ENCODE measurements at regions not wholly inside any gene's neighbourhood (a gene's known extent, or its start where the extent isn't known, plus 50 kb on each side); places are given as distances from the start of the nearest gene placed in this dataset.

- no peaks in the 10 kb centered on the region for H3K9me3 ChIP-seq (ENCODE audit: control insufficient read depth, insufficient read depth, low read depth, low read length)
- H3K36me3 ChIP-seq (ENCODE audit: control insufficient read depth, insufficient read depth, low read length): no peaks in the 10 kb centered on the region
- ChIA-PET CTCF (no interaction called here), POLR2A (no interaction called here)
- H3K4me1 ChIP-seq (ENCODE audit: control insufficient read depth, insufficient read depth, low read length): no peaks in the 10 kb centered on the region
- no peak overlapping the region for H3K27ac ChIP-seq (ENCODE audit: low read length)
- no peaks in the 10 kb centered on the region for H3K27me3 ChIP-seq (ENCODE audit: control insufficient read depth, insufficient read depth, low read length)
- DNase-seq (ENCODE audit: low read depth, low spot score) (no peak), ATAC-seq (no peak)
- BruUV-seq (replicated peaks): no TSS peak
- no peak for TF ChIP-seq POLR2AphosphoS5 (IDR thresholded peaks at IDR 0.05; ENCODE audit: low read depth, low read length)
- TF ChIP-seq TCF7L2 (IDR thresholded peaks at IDR 0.05; ENCODE audit: low read depth, low read length): no peak
- intact Hi-C loops (cut with micrococcal nuclease; ENCODE audit: unreplicated experiment) (no loop called here), in situ Hi-C loops (cut with HindIII; ENCODE audit: low pct_unique_long_range_greater_than_20kb, low sequenced_read_pairs) (no loop called here)
- no peak overlapping the region for H3K4me3 ChIP-seq (ENCODE audit: low read depth in 2 of 2, low read length in 2 of 2)
Observed at GRCh38 chr14:27015065-27015464, 417.2 kb upstream of the NOVA1 start.

DNA sequence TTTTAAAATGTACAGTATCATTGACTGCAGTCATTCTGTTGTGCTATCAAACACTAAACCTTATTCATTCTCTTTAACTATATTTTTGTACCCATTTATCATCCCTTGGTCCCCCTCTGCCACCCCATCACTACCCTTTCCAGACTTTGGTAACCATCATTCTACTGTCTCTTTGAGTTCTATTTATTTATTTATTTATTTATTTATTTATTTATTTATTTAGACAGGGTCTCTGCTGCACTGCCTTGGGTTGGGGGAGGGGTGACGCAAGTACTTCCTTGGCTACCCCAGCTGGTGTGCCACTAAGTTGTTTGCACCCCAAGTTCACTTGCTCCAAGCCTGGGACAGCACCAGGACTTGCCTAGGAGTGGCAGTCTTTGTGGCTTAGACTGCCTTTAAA, 427.8 kb upstream of the NOVA1 start:
- intact Hi-C loops (cut with micrococcal nuclease; ENCODE audit: unreplicated experiment) (no loop called here), in situ Hi-C loops (cut with HindIII; ENCODE audit: low pct_unique_long_range_greater_than_20kb, low sequenced_read_pairs) (no loop called here)
- no peak overlapping the region for H3K27ac ChIP-seq (ENCODE audit: low read length)
- ATAC-seq (no peak), DNase-seq (ENCODE audit: low read depth, low spot score) (no peak)
- no peak overlapping the region for H3K4me3 ChIP-seq (ENCODE audit: low read depth in 2 of 2, low read length in 2 of 2)
- no peaks in the 10 kb centered on the region for H3K9me3 ChIP-seq (ENCODE audit: control insufficient read depth, insufficient read depth, low read depth, low read length)
- no peaks in the 10 kb centered on the region for H3K36me3 ChIP-seq (ENCODE audit: control insufficient read depth, insufficient read depth, low read length)
- H3K4me1 ChIP-seq (ENCODE audit: control insufficient read depth, insufficient read depth, low read length): no peaks in the 10 kb centered on the region
- no TSS peak for BruUV-seq (replicated peaks)
- ChIA-PET POLR2A (no interaction called here), CTCF (no interaction called here)
- TF ChIP-seq, protein P1, sequence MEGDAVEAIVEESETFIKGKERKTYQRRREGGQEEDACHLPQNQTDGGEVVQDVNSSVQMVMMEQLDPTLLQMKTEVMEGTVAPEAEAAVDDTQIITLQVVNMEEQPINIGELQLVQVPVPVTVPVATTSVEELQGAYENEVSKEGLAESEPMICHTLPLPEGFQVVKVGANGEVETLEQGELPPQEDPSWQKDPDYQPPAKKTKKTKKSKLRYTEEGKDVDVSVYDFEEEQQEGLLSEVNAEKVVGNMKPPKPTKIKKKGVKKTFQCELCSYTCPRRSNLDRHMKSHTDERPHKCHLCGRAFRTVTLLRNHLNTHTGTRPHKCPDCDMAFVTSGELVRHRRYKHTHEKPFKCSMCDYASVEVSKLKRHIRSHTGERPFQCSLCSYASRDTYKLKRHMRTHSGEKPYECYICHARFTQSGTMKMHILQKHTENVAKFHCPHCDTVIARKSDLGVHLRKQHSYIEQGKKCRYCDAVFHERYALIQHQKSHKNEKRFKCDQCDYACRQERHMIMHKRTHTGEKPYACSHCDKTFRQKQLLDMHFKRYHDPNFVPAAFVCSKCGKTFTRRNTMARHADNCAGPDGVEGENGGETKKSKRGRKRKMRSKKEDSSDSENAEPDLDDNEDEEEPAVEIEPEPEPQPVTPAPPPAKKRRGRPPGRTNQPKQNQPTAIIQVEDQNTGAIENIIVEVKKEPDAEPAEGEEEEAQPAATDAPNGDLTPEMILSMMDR (IDR thresholded peaks at IDR 0.05): no peak
- TF ChIP-seq SIN3A (IDR thresholded peaks at IDR 0.05; ENCODE audit: borderline replicate concordance, insufficient read depth, low read depth, low read length) (no peak), POLR2AphosphoS5 (IDR thresholded peaks at IDR 0.05; ENCODE audit: low read depth, low read length) (no peak), TCF7L2 (IDR thresholded peaks at IDR 0.05; ENCODE audit: low read depth, low read length) (no peak)
- TF ChIP-seq, protein P2, sequence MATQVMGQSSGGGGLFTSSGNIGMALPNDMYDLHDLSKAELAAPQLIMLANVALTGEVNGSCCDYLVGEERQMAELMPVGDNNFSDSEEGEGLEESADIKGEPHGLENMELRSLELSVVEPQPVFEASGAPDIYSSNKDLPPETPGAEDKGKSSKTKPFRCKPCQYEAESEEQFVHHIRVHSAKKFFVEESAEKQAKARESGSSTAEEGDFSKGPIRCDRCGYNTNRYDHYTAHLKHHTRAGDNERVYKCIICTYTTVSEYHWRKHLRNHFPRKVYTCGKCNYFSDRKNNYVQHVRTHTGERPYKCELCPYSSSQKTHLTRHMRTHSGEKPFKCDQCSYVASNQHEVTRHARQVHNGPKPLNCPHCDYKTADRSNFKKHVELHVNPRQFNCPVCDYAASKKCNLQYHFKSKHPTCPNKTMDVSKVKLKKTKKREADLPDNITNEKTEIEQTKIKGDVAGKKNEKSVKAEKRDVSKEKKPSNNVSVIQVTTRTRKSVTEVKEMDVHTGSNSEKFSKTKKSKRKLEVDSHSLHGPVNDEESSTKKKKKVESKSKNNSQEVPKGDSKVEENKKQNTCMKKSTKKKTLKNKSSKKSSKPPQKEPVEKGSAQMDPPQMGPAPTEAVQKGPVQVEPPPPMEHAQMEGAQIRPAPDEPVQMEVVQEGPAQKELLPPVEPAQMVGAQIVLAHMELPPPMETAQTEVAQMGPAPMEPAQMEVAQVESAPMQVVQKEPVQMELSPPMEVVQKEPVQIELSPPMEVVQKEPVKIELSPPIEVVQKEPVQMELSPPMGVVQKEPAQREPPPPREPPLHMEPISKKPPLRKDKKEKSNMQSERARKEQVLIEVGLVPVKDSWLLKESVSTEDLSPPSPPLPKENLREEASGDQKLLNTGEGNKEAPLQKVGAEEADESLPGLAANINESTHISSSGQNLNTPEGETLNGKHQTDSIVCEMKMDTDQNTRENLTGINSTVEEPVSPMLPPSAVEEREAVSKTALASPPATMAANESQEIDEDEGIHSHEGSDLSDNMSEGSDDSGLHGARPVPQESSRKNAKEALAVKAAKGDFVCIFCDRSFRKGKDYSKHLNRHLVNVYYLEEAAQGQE (IDR thresholded peaks at IDR 0.05; ENCODE audit: insufficient read depth in 1 of 2, low read depth in 2 of 2, low read length in 1 of 2): no peak
- no peaks in the 10 kb centered on the region for H3K27me3 ChIP-seq (ENCODE audit: control insufficient read depth, insufficient read depth, low read length)

DNA sequence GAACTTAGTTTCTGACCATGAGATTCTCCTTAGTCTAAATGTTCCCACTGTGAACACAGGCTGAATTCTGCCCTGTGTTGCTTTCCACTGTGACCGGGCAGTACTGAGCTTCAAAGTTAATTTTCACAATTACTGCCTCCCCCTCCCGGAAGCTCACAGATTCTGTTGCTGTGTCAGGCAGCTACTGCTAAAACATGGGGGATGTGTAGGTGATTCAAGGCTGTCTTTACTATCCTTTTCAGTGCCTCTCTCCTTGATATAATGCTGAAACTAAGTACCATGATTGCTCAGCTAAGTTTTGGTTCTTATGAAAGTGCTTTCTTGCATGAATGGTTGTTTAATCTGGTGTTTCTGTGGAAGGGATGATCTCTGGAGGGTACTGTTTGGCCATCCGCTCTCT, 428.3 kb upstream of the NOVA1 start:
- TF ChIP-seq SIN3A (IDR thresholded peaks at IDR 0.05; ENCODE audit: borderline replicate concordance, insufficient read depth, low read depth, low read length) (no peak), POLR2AphosphoS5 (IDR thresholded peaks at IDR 0.05; ENCODE audit: low read depth, low read length) (no peak)
- TF ChIP-seq, protein P2 (IDR thresholded peaks at IDR 0.05; ENCODE audit: insufficient read depth in 1 of 2, low read depth in 2 of 2, low read length in 1 of 2): no peak
- TF ChIP-seq, protein P1 (IDR thresholded peaks at IDR 0.05): no peak
- ATAC-seq: no peak
- CTCF ChIA-PET: no interaction called here
- POLR2A ChIA-PET: no interaction called here
- intact Hi-C loops (cut with micrococcal nuclease; ENCODE audit: unreplicated experiment): no loop called here
- BruUV-seq (replicated peaks): no TSS peak
- no peak overlapping the region for H3K27ac ChIP-seq (ENCODE audit: low read length)
- no peaks in the 10 kb centered on the region for H3K4me1 ChIP-seq (ENCODE audit: control insufficient read depth, insufficient read depth, low read length)
- no peaks in the 10 kb centered on the region for H3K27me3 ChIP-seq (ENCODE audit: control insufficient read depth, insufficient read depth, low read length)
- in situ Hi-C loops (cut with HindIII; ENCODE audit: low pct_unique_long_range_greater_than_20kb, low sequenced_read_pairs): no loop called here
- DNase-seq (ENCODE audit: low read depth, low spot score): no peak
- no peaks in the 10 kb centered on the region for H3K36me3 ChIP-seq (ENCODE audit: control insufficient read depth, insufficient read depth, low read length)
- no peaks in the 10 kb centered on the region for H3K9me3 ChIP-seq (ENCODE audit: control insufficient read depth, insufficient read depth, low read depth, low read length)
- no peak overlapping the region for H3K4me3 ChIP-seq (ENCODE audit: low read depth in 2 of 2, low read length in 2 of 2)
